Memory B cell (primary cell): ENCODE measurements at regions not wholly inside any gene's neighbourhood (a gene's known extent, or its start where the extent isn't known, plus 50 kb on each side); places are given as distances from the start of the nearest gene placed in this dataset.

Experiments
- ATAC-seq: fragments of 150-1000 bp; cut with Tn5 transposase; 2 replicates; pipeline ENCODE4 v1.10.0; 2021; ENCODE audit warnings: low read depth, mild to moderate bottlenecking, moderate library complexity
- DNase-seq, 2 donors: peaks; one replicate each; pipeline ENCODE4 v3.0.0; 2022; ENCODE audit warnings: low spot score in 2 of 2
- H3K27ac Mint-ChIP-seq: one replicate; pipeline ENCODE4 v1.8.0; 2022; ENCODE audit warnings: mild to moderate bottlenecking, moderate library complexity, mixed read lengths
- H3K27me3 Mint-ChIP-seq: one replicate; pipeline ENCODE4 v1.8.0; 2022; ENCODE audit warnings: mixed read lengths
- H3K36me3 Mint-ChIP-seq: one replicate; pipeline ENCODE4 v1.8.0; 2022; ENCODE audit warnings: mild to moderate bottlenecking, mixed read lengths
- H3K4me1 Mint-ChIP-seq: one replicate; pipeline ENCODE4 v1.8.0; 2022; ENCODE audit warnings: mixed read lengths
- H3K4me3 Mint-ChIP-seq: one replicate; pipeline ENCODE4 v1.8.0; 2022; ENCODE audit warnings: mild to moderate bottlenecking, moderate library complexity, mixed read lengths
- H3K9me3 Mint-ChIP-seq: one replicate; pipeline ENCODE4 v1.8.0; 2022; ENCODE audit warnings: mixed read lengths

DNA sequence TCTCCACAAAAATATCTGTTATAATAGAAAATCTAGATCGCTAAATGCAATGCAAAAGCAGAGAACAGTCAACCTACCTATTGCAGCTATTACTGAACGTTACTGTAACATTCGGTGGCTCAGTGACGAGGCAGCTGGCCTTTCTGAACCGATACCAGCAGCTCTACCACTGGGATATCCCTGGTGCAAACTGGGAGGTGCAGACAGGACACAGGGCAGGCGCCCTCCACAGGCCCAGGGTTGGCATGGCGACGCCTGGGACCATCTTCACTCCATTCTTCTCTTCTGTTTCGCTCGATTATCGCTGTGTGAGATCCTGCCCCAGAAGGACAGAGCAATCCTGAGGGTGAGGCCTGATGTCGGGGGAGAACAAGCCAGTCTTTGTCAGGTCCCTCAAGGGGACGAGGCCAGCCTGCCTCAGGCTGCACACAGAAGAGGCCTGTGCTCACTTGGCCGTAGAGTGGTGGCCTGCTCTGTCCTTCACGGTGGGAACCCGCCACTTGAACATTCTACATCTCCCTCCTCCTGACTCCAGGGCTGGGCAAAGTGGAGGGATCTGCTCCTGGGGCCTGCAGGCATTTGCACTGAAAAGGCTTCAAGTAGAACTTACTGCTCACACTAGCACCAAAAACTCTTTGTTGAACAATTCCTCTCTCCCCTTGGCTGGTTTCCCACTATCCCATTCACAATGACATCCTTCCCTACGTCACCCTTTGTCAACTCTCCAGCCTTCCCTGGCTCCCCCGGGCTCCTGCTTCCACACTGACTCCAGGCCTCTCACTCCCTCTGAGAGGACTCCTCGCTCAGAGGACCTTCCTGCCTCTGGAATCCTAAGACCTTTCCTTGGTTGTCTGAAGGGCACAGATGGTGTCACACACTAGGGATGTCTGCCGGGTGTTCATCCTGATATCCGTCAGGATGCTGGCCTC, 49.7 kb downstream of the CYRIA start:
- DNase-seq (no peak), ATAC-seq (no peak)
- H3K4me3 Mint-ChIP-seq: no peak overlapping the region
- H3K36me3 Mint-ChIP-seq: peaks cover 37% of the 10 kb centered on the region
- no peaks in the 10 kb centered on the region for H3K9me3 Mint-ChIP-seq
- peaks cover 31% of the 10 kb centered on the region for H3K4me1 Mint-ChIP-seq
- peak overlapping the region; percentile 76 for H3K27ac Mint-ChIP-seq
- no peaks in the 10 kb centered on the region for H3K27me3 Mint-ChIP-seq

DNA sequence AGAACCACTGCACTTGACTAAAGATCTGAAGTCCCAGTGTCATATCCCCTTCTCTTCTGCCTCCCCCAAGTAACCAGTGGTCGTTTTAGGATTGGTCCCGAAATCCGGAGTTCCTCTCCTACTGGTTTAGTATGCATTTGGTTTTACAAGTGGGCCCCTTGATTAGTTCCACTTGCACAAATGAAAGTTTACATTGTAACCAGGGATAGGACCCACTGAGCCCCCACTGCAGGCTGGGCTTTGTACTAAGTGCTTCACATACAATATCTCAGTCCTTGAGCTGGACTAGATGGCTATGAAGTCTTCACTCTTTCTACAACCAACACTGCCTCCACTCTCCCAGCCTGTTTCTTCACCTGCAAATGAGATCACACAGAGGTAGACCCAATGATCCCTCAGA, 50.4 kb downstream of the CYRIA start:
- no peaks in the 10 kb centered on the region for H3K27me3 Mint-ChIP-seq
- no peaks in the 10 kb centered on the region for H3K9me3 Mint-ChIP-seq
- no peak for ATAC-seq
- H3K36me3 Mint-ChIP-seq: peaks cover 34% of the 10 kb centered on the region
- H3K27ac Mint-ChIP-seq: no peak overlapping the region
- DNase-seq: no peak
- H3K4me3 Mint-ChIP-seq: no peak overlapping the region
- H3K4me1 Mint-ChIP-seq: peaks cover 25% of the 10 kb centered on the region

DNA sequence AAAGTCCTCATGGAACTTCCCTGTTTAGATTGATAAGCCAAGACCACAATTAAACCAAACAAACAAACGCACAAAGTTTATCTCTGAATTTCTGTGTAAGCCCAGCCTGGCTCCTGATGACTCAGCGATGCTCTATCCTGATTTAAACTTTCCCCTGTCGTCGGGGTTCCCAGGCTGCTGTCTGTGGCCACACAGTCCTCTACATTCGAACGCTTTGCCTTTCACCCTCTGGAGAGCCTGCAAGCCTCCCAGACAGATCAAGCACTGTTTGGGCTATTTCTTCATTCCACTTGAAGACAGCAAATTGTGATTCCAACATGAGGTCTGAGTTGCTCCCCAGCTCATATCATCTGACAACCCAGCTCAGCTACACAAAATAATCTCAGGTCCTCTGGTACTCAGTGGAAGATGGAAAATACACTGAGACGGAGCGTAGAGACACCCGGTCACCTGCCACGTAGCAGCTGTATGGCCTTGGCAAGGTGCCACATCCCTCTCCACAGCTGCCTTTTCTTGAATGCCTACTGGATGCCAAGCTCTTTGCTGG, 51.2 kb downstream of the CYRIA start:
- H3K4me3 Mint-ChIP-seq: no peak overlapping the region
- H3K36me3 Mint-ChIP-seq: peaks cover 28% of the 10 kb centered on the region
- ATAC-seq (no peak), DNase-seq (no peak)
- no peaks in the 10 kb centered on the region for H3K9me3 Mint-ChIP-seq
- H3K27ac Mint-ChIP-seq: peak overlapping the region; percentile 69
- H3K4me1 Mint-ChIP-seq: peaks cover 25% of the 10 kb centered on the region
- H3K27me3 Mint-ChIP-seq: no peaks in the 10 kb centered on the region

DNA sequence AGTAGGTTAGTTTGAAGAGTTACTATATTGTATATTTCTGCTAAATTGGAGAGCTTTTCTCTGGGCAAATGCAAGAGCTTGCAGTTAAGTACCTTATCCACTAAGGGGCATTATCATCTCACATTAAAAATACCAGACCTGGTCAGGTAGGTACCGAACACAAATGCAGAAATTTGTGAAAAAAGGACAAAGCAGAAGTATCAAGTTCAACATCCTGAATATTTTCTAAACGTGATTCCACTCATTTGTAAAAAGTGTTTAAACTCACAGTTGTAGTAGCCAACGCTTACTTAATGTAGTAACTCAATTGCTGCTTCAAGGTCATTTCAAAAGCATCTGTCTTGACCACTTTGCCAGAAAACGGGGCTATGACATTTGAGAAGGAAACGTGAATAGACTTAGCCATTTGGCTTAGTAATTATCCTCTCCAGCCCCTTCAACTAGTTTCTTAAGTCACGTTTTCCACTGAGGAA, 52.1 kb downstream of the CYRIA start:
- H3K27me3 Mint-ChIP-seq: no peaks in the 10 kb centered on the region
- H3K27ac Mint-ChIP-seq: peak overlapping the region; percentile 24
- DNase-seq (peak in 1 of 2 donors; percentile 38), ATAC-seq (peak; percentile 42)
- no peak overlapping the region for H3K4me3 Mint-ChIP-seq
- H3K4me1 Mint-ChIP-seq: peaks cover 32% of the 10 kb centered on the region
- H3K9me3 Mint-ChIP-seq: no peaks in the 10 kb centered on the region
- peaks cover 26% of the 10 kb centered on the region for H3K36me3 Mint-ChIP-seq

DNA sequence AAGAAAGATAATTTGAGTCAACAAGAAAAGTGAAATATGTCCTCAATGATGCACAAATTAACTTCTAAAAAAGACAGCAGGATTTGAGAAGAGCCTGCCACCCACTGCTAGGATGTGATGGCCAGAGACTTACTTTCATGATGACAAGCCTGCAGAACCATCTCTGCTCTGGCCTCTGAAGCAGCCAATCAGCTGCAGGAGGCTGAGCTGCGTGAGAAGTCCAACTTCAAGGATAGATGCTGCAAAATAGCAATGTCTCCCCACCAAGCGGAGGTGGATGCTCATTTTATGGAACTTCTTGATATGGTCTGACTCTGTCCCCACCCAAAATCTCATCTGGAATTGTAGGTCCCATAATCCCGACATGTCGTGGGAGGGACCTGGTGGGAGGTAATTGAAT, 53.1 kb downstream of the CYRIA start:
- peaks cover 38% of the 10 kb centered on the region for H3K4me1 Mint-ChIP-seq
- H3K36me3 Mint-ChIP-seq: peaks cover 26% of the 10 kb centered on the region
- H3K27ac Mint-ChIP-seq: peak overlapping the region; percentile 25
- H3K4me3 Mint-ChIP-seq: no peak overlapping the region
- no peaks in the 10 kb centered on the region for H3K27me3 Mint-ChIP-seq
- ATAC-seq: no peak
- DNase-seq: no peak
- no peaks in the 10 kb centered on the region for H3K9me3 Mint-ChIP-seq

DNA sequence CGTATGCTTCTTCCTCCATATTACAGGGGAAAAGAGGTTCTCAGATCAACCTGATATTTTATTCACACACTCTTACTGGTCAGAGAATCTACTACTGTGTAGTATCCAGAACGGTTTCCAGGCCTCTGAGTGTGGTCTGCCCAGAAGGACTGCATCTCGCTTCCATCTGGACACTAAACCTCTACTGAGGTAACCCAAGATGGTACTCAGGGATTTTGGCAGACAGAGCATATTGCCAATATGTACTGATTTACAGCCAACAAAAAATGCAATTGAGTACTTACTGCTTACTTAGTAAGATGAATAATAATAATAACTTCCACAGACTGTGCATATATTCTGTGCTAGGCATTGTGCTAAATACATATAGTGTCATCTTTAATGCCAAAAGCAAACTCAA, 55.8 kb downstream of the CYRIA start:
- Mint-ChIP-seq H3K27me3 (no peaks in the 10 kb centered on the region), H3K36me3 (peaks cover 23% of the 10 kb centered on the region), H3K9me3 (no peaks in the 10 kb centered on the region), H3K4me3 (no peak overlapping the region), H3K4me1 (peaks cover 38% of the 10 kb centered on the region), H3K27ac (no peak overlapping the region)
- DNase-seq (no peak), ATAC-seq (no peak)

DNA sequence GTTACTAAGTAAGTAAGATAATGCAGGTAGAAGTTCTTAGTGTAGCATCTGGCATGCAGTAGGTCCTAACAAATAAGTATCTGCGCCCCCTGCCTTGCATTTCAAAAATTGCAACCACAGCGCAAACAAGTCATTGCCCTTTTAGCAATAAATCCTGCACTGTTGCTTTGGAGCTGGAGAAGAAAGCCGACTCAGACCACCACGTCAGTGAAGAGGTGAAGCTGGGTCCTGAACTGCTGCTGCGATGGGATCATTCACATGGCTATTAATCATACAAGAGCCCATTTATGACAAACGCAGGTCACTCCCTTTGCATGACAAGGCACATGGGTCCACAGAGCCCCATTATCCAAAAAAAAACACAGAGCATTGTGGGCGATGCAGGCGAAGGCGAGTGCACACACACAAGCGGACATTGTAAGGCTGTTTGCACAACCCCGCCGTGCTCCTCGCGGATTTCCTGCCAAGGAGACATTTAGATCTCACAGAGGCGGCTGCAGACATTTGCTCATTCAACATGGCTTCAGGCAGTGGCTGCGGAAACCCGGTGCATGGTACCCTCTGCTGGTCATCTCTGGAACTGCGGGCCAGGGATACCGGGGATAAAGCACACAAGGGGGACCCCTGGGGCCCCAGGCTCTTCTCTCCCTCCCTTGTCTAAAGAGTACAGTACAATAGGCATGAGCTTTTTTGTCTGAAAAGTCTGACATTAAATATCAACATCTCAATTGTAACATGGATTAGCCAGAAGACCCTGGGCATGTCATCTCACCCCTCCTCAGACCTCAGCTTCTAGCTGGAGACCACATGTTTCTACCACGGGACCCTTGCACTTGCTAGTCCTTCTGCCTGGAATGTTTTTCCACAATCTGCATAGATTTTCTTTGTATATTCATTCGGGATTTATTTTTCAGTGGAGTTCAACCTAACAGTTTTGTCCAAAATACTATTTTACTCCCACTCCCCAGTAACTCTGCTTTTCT, 56.7 kb downstream of the CYRIA start:
- Mint-ChIP-seq H3K4me1 (peaks cover 31% of the 10 kb centered on the region), H3K27me3 (no peaks in the 10 kb centered on the region), H3K9me3 (no peaks in the 10 kb centered on the region), H3K36me3 (peaks cover 17% of the 10 kb centered on the region), H3K4me3 (peak overlapping the region; percentile 71), H3K27ac (no peak overlapping the region)
- ATAC-seq: peak; percentile 86
- DNase-seq: peak; percentile 88 to 95

DNA sequence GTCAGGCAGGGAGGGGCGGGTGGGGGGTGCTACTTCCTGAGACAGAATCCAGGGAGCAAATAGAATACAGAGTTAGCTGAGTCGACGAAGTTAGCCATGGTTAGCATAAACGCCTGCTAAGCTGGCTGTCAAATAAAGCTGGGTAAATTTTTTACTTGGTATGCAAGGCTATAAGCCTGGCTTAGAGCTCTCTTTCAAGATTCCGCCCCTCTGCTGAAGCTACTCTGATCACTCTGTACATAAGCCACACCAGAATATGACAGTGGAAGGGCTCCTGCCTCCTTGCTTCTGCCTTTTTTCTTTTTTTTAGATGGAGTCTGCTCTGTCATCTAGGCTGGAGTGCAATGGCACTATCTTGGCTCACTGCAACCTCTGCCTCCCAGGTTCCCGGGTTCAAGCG, 58.3 kb downstream of the CYRIA start:
- H3K36me3 Mint-ChIP-seq: peaks cover 25% of the 10 kb centered on the region
- DNase-seq (no peak), ATAC-seq (no peak)
- no peaks in the 10 kb centered on the region for H3K9me3 Mint-ChIP-seq
- no peaks in the 10 kb centered on the region for H3K27me3 Mint-ChIP-seq
- no peak overlapping the region for H3K4me3 Mint-ChIP-seq
- H3K4me1 Mint-ChIP-seq: peaks cover 33% of the 10 kb centered on the region
- no peak overlapping the region for H3K27ac Mint-ChIP-seq

DNA sequence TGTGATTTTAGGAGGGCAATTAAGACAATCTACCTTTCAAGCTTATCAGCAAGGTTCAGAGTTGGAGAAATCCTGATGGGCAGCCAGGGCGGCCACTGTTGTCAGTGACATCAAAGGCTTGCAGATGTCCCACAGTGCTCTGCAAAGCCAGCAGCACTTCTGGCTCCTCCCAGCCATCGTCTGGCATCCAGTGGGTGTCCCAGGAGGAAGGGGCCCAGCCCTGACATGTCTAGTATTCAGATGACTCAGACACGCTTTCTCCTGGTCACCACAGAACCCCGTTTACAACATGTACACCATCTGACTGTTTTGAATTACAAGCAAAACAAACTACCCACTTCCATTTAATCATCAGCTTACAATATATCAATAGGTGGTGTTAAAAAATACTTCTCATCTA, 61.4 kb downstream of the CYRIA start:
- Mint-ChIP-seq H3K27ac (no peak overlapping the region), H3K27me3 (no peaks in the 10 kb centered on the region), H3K4me1 (peaks cover 23% of the 10 kb centered on the region), H3K9me3 (no peaks in the 10 kb centered on the region), H3K36me3 (peaks cover 23% of the 10 kb centered on the region), H3K4me3 (no peak overlapping the region)
- no peak for DNase-seq
- ATAC-seq: no peak

DNA sequence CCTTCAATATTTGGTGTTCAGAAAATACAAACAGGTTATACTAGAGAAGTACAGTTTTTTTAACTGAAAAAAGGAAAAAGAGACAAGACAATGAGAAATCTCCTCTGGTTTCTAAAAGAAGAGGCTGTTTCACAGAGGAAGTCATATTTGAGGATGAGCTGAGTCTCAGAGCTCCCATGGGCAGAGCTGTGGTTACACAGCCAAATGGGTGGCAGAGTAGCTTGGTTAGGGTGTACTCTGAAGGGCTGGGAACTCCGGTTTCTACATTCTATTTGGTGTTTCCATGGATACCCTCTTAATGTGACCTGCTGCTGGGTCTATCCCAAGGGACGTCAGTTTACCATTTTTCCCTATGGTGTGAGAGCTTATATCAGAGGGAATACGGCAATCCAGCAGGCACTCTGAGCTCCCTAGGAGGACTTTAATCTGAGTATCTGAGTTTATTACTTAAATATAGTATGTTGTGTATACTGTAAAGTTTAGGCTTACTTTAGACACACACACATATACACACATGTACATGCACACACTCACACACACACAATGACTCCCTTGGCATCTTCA, 74.2 kb downstream of the CYRIA start:
- Mint-ChIP-seq H3K4me1 (peaks cover 11% of the 10 kb centered on the region), H3K36me3 (peaks cover 29% of the 10 kb centered on the region), H3K4me3 (no peak overlapping the region), H3K27ac (peak overlapping the region; percentile 78), H3K27me3 (no peaks in the 10 kb centered on the region), H3K9me3 (no peaks in the 10 kb centered on the region)
- ATAC-seq: no peak
- DNase-seq: no peak

DNA sequence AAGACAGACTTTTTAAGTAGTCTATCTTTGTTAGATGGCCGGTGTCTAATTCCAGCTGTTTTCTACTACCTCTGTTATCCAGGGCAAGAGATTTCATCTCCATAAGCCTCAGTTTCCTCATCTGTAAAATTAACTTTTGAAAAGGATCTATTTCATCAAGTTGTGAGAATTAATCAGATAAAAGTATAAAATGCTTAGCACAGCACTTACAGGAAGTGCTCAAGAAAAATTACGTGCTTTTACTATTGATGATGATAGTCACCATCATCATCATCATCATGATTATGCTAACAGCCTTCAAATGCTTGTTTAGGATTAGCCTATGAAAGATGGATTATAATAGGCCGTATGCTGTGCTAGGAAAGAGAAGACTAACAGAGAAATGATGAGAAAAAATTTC, 76.2 kb downstream of the CYRIA start:
- no peaks in the 10 kb centered on the region for H3K27me3 Mint-ChIP-seq
- H3K27ac Mint-ChIP-seq: peak overlapping the region; percentile 78
- ATAC-seq (no peak), DNase-seq (no peak)
- peaks cover 20% of the 10 kb centered on the region for H3K4me1 Mint-ChIP-seq
- peaks cover 33% of the 10 kb centered on the region for H3K36me3 Mint-ChIP-seq
- no peaks in the 10 kb centered on the region for H3K9me3 Mint-ChIP-seq
- no peak overlapping the region for H3K4me3 Mint-ChIP-seq

DNA sequence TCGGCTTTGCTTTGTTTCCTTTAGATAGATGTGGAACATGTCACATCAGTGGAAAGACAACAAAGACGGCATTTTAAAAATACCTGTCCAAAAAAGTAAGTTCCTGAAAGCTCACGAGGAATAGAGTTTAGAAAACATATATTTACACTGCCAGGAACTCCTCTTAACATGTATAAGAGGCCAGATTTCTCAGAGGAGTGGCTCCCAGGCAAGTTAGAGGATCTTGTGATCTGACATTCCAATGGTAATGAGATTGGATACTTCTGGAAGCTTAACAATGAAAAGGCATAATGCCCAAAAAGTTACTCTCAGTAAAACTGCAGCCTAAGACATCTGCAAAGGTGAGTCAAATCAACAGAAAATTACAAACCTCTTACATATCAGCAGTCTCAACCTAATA, 77.1 kb downstream of the CYRIA start:
- Mint-ChIP-seq H3K4me3 (no peak overlapping the region), H3K27me3 (no peaks in the 10 kb centered on the region), H3K4me1 (peaks cover 23% of the 10 kb centered on the region), H3K36me3 (peaks cover 38% of the 10 kb centered on the region), H3K9me3 (no peaks in the 10 kb centered on the region), H3K27ac (no peak overlapping the region)
- ATAC-seq (no peak), DNase-seq (no peak)

DNA sequence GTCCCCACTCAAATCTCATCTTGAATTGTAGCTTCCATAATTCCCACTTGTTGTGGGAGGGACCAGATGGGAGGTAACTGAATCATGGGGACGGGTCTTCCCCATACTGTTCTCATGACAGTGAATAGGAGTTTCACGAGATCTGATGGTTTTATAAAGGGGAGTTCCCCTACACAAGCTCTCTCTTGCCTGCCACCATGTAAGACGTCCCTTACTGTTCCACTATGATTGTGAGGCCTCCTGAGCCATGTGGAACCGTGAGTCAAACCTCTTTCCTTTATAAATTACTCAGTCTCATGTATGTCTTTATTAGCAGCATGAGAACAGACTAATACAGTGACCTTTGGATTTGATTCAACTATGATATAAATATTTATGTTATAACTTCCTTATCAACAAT, 78.0 kb downstream of the CYRIA start:
- Mint-ChIP-seq H3K27me3 (no peaks in the 10 kb centered on the region), H3K36me3 (peaks cover 47% of the 10 kb centered on the region), H3K27ac (peak overlapping the region; percentile 69), H3K4me1 (peaks cover 23% of the 10 kb centered on the region), H3K4me3 (no peak overlapping the region), H3K9me3 (no peaks in the 10 kb centered on the region)
- DNase-seq: no peak
- no peak for ATAC-seq
